SK-N-SH (cell line): ENCODE measurements at regions not wholly inside any gene's neighbourhood (a gene's known extent, or its start where the extent isn't known, plus 50 kb on each side); places are given as distances from the start of the nearest gene placed in this dataset.
"Not testable (repeated sequence)": the region's sequence is repeated elsewhere in the genome, so short reads cannot be mapped to it uniquely, and the experiment has no call there.

Source experiments
- CTCF ChIA-PET: fragments of 300-600, 350-600 bp; formaldehyde crosslinking; extraction: SDS; loops from one replicate; lab custom pipeline; 2021; lab: Yijun Ruan, JAX
- POLR2A ChIA-PET: fragments of 350-600 bp; sonication (Branson Sonifier 250); formaldehyde crosslinking; extraction: SDS; loops from one replicate; lab custom pipeline; 2020; ENCODE audit warnings: antibody characterized with exemption, inconsistent platforms; lab: Yijun Ruan, JAX
- DNase-seq: peaks from one replicate; pipeline ENCODE4 v3.0.0; 2012
- H2AFZ ChIP-seq: fragments of 200-600 bp; sonication (generic); 2 replicates; pipeline ENCODE4 v1.8.1; 2016; ENCODE audit warnings: antibody characterized with exemption, mild to moderate bottlenecking, low read depth
- H3F3A ChIP-seq: fragments of 200-600 bp; sonication (generic); replicated peaks from 2 replicates; pipeline ENCODE3; 2016; ENCODE audit warnings: antibody characterized with exemption, mild to moderate bottlenecking; ENCODE audit not compliant: insufficient read depth
- H3K27ac ChIP-seq, 2 experiments: fragments of 200-500 bp in 1 of 2; fragments of 200-600 bp in 1 of 2; sonication (Bioruptor generic) in 1 of 2; sonication (generic), shearing (Covaris generic) in 1 of 2; 2 replicates each; pipeline versions ENCODE4 v1.5.1 to v1.6.1; 2014 to 2016; ENCODE audit warnings: low read depth in 2 of 2, inconsistent platforms in 1 of 2, low read length in 1 of 2, mild to moderate bottlenecking in 1 of 2, mixed read lengths in 1 of 2
- H3K27me3 ChIP-seq: fragments of 200-600 bp; sonication (generic), shearing (Covaris generic); 2 replicates; pipeline ENCODE4 v1.6.1; 2016; ENCODE audit warnings: mixed run types; ENCODE audit not compliant: insufficient read depth
- H3K36me3 ChIP-seq, 2 experiments: fragments of 200-500 bp in 1 of 2; fragments of 200-600 bp in 1 of 2; sonication (Bioruptor generic) in 1 of 2; sonication (generic) in 1 of 2; replicated peaks in 1 of 2; 2 replicates each; pipeline versions ENCODE3 to v1.5.1; 2014 to 2016; ENCODE audit warnings: low read length in 1 of 2, mild to moderate bottlenecking in 1 of 2; ENCODE audit not compliant: insufficient read depth in 2 of 2, control insufficient read depth in 1 of 2
- H3K4me1 ChIP-seq, 2 experiments: fragments of 200-500 bp in 1 of 2; fragments of 200-600 bp in 1 of 2; sonication (Bioruptor generic) in 1 of 2; sonication (generic), shearing (Covaris generic) in 1 of 2; 2 replicates each; pipeline versions ENCODE4 v1.5.1 to v1.6.1; 2014 to 2016; ENCODE audit warnings: low read depth in 1 of 2, low read length in 1 of 2, mixed run types in 1 of 2; ENCODE audit not compliant: insufficient read depth in 2 of 2, control insufficient read depth in 1 of 2
- H3K4me2 ChIP-seq: fragments of 200-600 bp; sonication (generic), shearing (Covaris generic); 2 replicates; pipeline ENCODE4 v1.6.1; 2017; ENCODE audit warnings: mixed run types
- H3K4me3 ChIP-seq, 2 experiments: fragments of 200-500 bp in 1 of 2; fragments of 200-600 bp in 1 of 2; sonication (Bioruptor generic) in 1 of 2; sonication (generic), shearing (Covaris generic) in 1 of 2; 2 replicates each; pipeline versions ENCODE4 v1.5.1 to v1.8.1; 2014 to 2016; ENCODE audit warnings: low read depth in 2 of 2, inconsistent platforms in 1 of 2, low read length in 1 of 2, mild to moderate bottlenecking in 1 of 2, mixed read lengths in 1 of 2, moderate library complexity in 1 of 2
- H3K79me2 ChIP-seq: fragments of 200-600 bp; sonication (generic); 2 replicates; pipeline ENCODE4 v1.8.1; 2017; ENCODE audit warnings: mild to moderate bottlenecking; ENCODE audit not compliant: insufficient read depth
- H3K9ac ChIP-seq: fragments of 200-600 bp; sonication (generic); 2 replicates; pipeline ENCODE4 v1.6.1; 2017; ENCODE audit warnings: mixed run types
- H3K9me2 ChIP-seq: fragments of 200-600 bp; sonication (generic); 2 replicates; pipeline ENCODE4 v1.6.1; 2017; ENCODE audit warnings: mixed run types
- H3K9me3 ChIP-seq: fragments of 200-600 bp; sonication (generic); 2 replicates; pipeline ENCODE4 v1.6.1; 2017; ENCODE audit warnings: mixed run types, mild to moderate bottlenecking, moderate library complexity
- H4K20me1 ChIP-seq: fragments of 200-600 bp; sonication (generic); 2 replicates; pipeline ENCODE4 v1.6.1; 2017; ENCODE audit warnings: mild to moderate bottlenecking, mixed run types; ENCODE audit not compliant: insufficient read depth
- FOSL2 ChIP-seq: IDR thresholded peaks from 2 replicates; pipeline ENCODE4 v1.4.0; 2012; ENCODE audit warnings: low read depth, mild to moderate bottlenecking, moderate library complexity, borderline replicate concordance
- FOXM1 ChIP-seq: IDR thresholded peaks from 2 replicates; pipeline ENCODE4 v1.4.0; 2012; ENCODE audit warnings: low read depth, mild to moderate bottlenecking
- GATA2 ChIP-seq: sonication (generic); formaldehyde crosslinking; IDR thresholded peaks from 2 replicates; pipeline ENCODE4 v1.5.0; 2020; ENCODE audit warnings: mild to moderate bottlenecking, missing genetic modification reagents
- RFX5 ChIP-seq: IDR thresholded peaks from 2 replicates; pipeline ENCODE4 v1.6.1; 2012; ENCODE audit warnings: mild to moderate bottlenecking, improper control_type of control experiment, low read length
- SIN3A ChIP-seq: IDR thresholded peaks from 2 replicates; pipeline ENCODE4 v1.6.1; 2012; ENCODE audit warnings: low read depth, mild to moderate bottlenecking, low read length, moderate library complexity, borderline replicate concordance
- SMC3 ChIP-seq: IDR thresholded peaks from 2 replicates; pipeline ENCODE4 v1.6.1; 2012; ENCODE audit warnings: low read depth, low read length, improper control_type of control experiment
- TEAD4 ChIP-seq: IDR thresholded peaks from 2 replicates; pipeline ENCODE4 v1.4.0; 2012; ENCODE audit warnings: mild to moderate bottlenecking, borderline replicate concordance; ENCODE audit not compliant: insufficient read depth
- WGBS: methylation state at CpG from one replicate; pipeline ENCODE4 v1.1.6; 2017; ENCODE audit warnings: low lambda C conversion rate; 5-methylcytosine and 5-hydroxymethylcytosine counted together
- TF ChIP-seq, protein P1 (sequence below): fragments of 150-350 bp; IDR thresholded peaks from 2 replicates; pipeline ENCODE4 v1.6.1; 2016; ENCODE audit warnings: mild to moderate bottlenecking, low read depth, low read length
- TF ChIP-seq, protein P2 (sequence below): fragments of 200-600 bp; sonication (generic); IDR thresholded peaks from 2 replicates; pipeline ENCODE4 v1.6.1; 2017; ENCODE audit warnings: antibody characterized with exemption, mild to moderate bottlenecking, moderate library complexity

DNA sequence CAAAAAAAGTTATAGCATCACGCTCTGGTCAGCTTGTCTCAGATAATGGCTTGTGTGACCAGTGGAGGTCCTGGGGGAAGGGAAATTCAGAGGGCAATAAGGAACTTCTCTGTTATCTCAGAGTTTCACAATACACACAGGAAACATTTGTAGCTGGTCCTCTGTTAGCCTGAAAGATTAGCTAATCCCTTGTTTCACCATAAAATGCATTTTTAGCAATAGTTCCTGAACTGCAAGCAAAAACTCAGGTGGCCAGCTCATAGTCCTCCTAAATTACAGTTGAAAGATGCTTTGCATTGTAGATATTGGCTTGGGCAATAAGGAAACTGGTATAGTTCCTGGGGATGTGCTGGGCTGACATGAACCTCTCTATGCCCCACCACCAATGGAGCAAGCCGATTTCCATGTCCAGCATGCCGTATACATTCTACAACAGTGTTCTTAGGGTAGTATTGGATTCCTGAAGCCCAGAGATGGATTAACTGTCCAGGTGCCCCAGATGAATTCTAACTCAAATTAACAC lies 141.5 kb upstream of the TBL1XR1 start:
- Histone ChIP-seq H3K4me3 (no peak overlapping the region), H4K20me1 (no peaks in the 10 kb centered on the region), H3K9me2 (no peaks in the 10 kb centered on the region), H2AFZ (peak overlapping the region; percentile 60; the same call in 1 of the 2 replicates), H3K9ac (no peak overlapping the region), H3K4me1 (peaks cover 0 to 24% of the 10 kb centered on the region in 2 experiments; a peak in 1 of 4 replicates), H3K27me3 (no peaks in the 10 kb centered on the region)
- CTCF ChIA-PET, result interaction anchor here (0.7 kb wide), 1 partner anchor 288 kb away, joined by 3 read pairs; no protein-coding TSS in a partner anchor
- POLR2A ChIA-PET, result no interaction called here
- WGBS, result over 99% methylated on average over 3 of the region's 3 CpGs
- TF ChIP-seq, protein P1, sequence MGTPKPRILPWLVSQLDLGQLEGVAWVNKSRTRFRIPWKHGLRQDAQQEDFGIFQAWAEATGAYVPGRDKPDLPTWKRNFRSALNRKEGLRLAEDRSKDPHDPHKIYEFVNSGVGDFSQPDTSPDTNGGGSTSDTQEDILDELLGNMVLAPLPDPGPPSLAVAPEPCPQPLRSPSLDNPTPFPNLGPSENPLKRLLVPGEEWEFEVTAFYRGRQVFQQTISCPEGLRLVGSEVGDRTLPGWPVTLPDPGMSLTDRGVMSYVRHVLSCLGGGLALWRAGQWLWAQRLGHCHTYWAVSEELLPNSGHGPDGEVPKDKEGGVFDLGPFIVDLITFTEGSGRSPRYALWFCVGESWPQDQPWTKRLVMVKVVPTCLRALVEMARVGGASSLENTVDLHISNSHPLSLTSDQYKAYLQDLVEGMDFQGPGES, result no peak
- TF ChIP-seq FOXM1, result no peak
- TF ChIP-seq SIN3A, result no peak
- no peak for TF ChIP-seq GATA2 (CRISPR knock-in tag)
- TF ChIP-seq, protein P2, sequence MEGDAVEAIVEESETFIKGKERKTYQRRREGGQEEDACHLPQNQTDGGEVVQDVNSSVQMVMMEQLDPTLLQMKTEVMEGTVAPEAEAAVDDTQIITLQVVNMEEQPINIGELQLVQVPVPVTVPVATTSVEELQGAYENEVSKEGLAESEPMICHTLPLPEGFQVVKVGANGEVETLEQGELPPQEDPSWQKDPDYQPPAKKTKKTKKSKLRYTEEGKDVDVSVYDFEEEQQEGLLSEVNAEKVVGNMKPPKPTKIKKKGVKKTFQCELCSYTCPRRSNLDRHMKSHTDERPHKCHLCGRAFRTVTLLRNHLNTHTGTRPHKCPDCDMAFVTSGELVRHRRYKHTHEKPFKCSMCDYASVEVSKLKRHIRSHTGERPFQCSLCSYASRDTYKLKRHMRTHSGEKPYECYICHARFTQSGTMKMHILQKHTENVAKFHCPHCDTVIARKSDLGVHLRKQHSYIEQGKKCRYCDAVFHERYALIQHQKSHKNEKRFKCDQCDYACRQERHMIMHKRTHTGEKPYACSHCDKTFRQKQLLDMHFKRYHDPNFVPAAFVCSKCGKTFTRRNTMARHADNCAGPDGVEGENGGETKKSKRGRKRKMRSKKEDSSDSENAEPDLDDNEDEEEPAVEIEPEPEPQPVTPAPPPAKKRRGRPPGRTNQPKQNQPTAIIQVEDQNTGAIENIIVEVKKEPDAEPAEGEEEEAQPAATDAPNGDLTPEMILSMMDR, result no peak
- TF ChIP-seq RFX5, result no peak
- no peak for TF ChIP-seq FOSL2
- no peak for TF ChIP-seq SMC3
- TF ChIP-seq TEAD4, result no peak
- TF ChIP-seq, all 33 proteins: peak for 0
- H3F3A ChIP-seq, result peaks cover 7% of the 10 kb centered on the region
- no peak overlapping the region for H3K4me2 ChIP-seq
- no peak for DNase-seq
- no peaks in the 10 kb centered on the region for H3K9me3 ChIP-seq
- H3K27ac ChIP-seq, result no peak overlapping the region
- no peaks in the 10 kb centered on the region for H3K79me2 ChIP-seq
- no peaks in the 10 kb centered on the region for H3K36me3 ChIP-seq

DNA sequence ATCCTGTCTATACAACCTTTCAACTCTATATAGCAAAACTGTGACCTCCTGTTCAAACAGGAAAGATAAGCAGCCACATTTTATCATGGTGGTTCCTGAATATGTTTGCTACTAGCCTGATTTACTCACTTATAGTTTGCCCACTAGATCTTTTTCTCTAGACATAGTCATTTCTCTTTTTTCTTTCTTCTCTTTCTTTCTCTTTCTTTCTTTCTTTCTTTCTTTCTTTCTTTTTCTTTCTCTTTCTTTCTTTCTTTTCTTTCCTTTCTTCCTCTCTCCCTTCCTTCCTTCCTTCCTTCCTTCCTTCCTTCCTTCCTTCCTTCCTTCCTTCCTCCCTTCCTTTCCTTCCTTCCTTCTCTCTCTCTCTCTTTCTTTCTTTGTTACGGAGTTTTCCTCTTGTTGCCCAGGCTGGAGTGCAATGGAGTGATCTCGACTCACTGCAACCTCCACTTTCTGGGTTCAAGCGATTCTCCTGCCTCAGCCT lies 142.0 kb upstream of the TBL1XR1 start:
- H3K9me2 ChIP-seq, CTCF ChIA-PET, H3K36me3 ChIP-seq, DNase-seq, H3F3A ChIP-seq, H3K4me3 ChIP-seq, H3K79me2 ChIP-seq, H4K20me1 ChIP-seq, H3K9ac ChIP-seq, POLR2A ChIA-PET, H3K27ac ChIP-seq, H3K4me2 ChIP-seq, H3K9me3 ChIP-seq, H3K27me3 ChIP-seq: not testable (repeated sequence)
- 66% methylated on average over 3 of the region's 3 CpGs for WGBS
- Histone ChIP-seq H2AFZ (peak overlapping the region; percentile 60; the same call in 1 of the 2 replicates), H3K4me1 (peaks cover 0 to 24% of the 10 kb centered on the region in 2 experiments; a peak in 1 of 4 replicates)
